GM12878 (cell line): ENCODE measurements at regions not wholly inside any gene's neighbourhood (a gene's known extent, or its start where the extent isn't known, plus 50 kb on each side); places are given as distances from the start of the nearest gene placed in this dataset.
A peak's percentile ranks its signal among the peaks of the same experiment; 100 is the strongest.

Experiments
- ATAC-seq: fragments of 200-7000 bp; cut with Tn5 transposase; 3 replicates; pipeline ENCODE4 v1.9.1; 2020; ENCODE audit warnings: mild to moderate bottlenecking, moderate library complexity
- BruUV-seq: library from RNA; stranded (reverse); fragments of 400-500 nt; replicated peaks from 2 replicates; lab custom pipeline; 2021; lab: Mats Ljungman, UMichigan
- CTCF ChIA-PET: fragments of 300-600 bp; sonication (Branson Sonifier 250); formaldehyde crosslinking; extraction: SDS; loops from one replicate; lab custom pipeline; 2021; ENCODE audit warnings: inconsistent platforms; lab: Yijun Ruan, JAX
- POLR2A ChIA-PET: fragments of 350-600 bp; formaldehyde crosslinking; extraction: SDS; loops from one replicate; lab custom pipeline; 2021; ENCODE audit warnings: inconsistent platforms; lab: Charles Lee
- RAD21 ChIA-PET: fragments of 300-600 bp; sonication (Branson Sonifier 250); formaldehyde crosslinking; loops from one replicate; lab custom pipeline; 2023; ENCODE audit warnings: antibody characterized with exemption; ENCODE audit not compliant: unreplicated experiment; lab: Charles Lee
- SMC1A ChIA-PET: fragments of 300-600 bp; sonication (Branson Sonifier 250); formaldehyde crosslinking; loops from one replicate; lab custom pipeline; 2023; ENCODE audit not compliant: unreplicated experiment, uncharacterized antibody; lab: Charles Lee
- DNase-seq: peaks from one replicate; pipeline ENCODE4 v3.0.0-alpha.2; 2011; ENCODE audit warnings: low read depth, low spot score
- FAIRE-seq: peaks from 3 replicates; lab custom pipeline; 2011; peaks lifted over from hg19 to GRCh38; lab: Jason Lieb, UNC
- H2AFZ ChIP-seq: 2 replicates; pipeline ENCODE4 v1.6.0; 2011; ENCODE audit warnings: low read depth, low read length, control low read depth; ENCODE audit not compliant: control insufficient read depth
- H3K27ac ChIP-seq: 2 replicates; pipeline ENCODE4 v1.5.1; 2011; ENCODE audit warnings: control low read depth; ENCODE audit not compliant: control insufficient read depth, insufficient read depth
- H3K27me3 ChIP-seq, 2 experiments: replicated peaks in 1 of 2; 2 replicates each; pipeline versions ENCODE4 v1.6.0 to v1.6.1; 2011; ENCODE audit warnings: low read length in 1 of 2; ENCODE audit not compliant: control insufficient read depth in 2 of 2, insufficient read depth in 2 of 2
- H3K36me3 ChIP-seq, 2 experiments: 2 replicates each; pipeline ENCODE4 v1.5.1; 2011; ENCODE audit warnings: low read length in 1 of 2; ENCODE audit not compliant: control insufficient read depth in 2 of 2, insufficient read depth in 2 of 2
- H3K4me1 ChIP-seq: 2 replicates; pipeline ENCODE4 v1.6.1; 2011; ENCODE audit warnings: mild to moderate bottlenecking, low read length, moderate library complexity, mixed read lengths; ENCODE audit not compliant: control insufficient read depth, insufficient read depth
- H3K4me2 ChIP-seq: 2 replicates; pipeline ENCODE4 v1.6.0; 2011; ENCODE audit warnings: control low read depth; ENCODE audit not compliant: control insufficient read depth, insufficient read depth
- H3K4me3 ChIP-seq: fragments of 200-600 bp; sonication (generic); 2 replicates; pipeline ENCODE4 v1.5.1; 2016
- H3K79me2 ChIP-seq: 2 replicates; pipeline ENCODE4 v1.6.0; 2011; ENCODE audit warnings: low read length; ENCODE audit not compliant: control insufficient read depth, insufficient read depth
- H3K9ac ChIP-seq: 2 replicates; pipeline ENCODE4 v1.8.0; 2011; ENCODE audit warnings: low read length, control low read depth, mixed read lengths; ENCODE audit not compliant: control insufficient read depth, insufficient read depth
- H3K9me3 ChIP-seq: replicated peaks from 3 replicates; pipeline ENCODE4 v1.5.1; 2011; ENCODE audit warnings: mild to moderate bottlenecking, low read length; ENCODE audit not compliant: control insufficient read depth, insufficient read depth
- H4K20me1 ChIP-seq: 2 replicates; pipeline ENCODE4 v1.6.0; 2011; ENCODE audit not compliant: control insufficient read depth, insufficient read depth
- EGR1 ChIP-seq, 2 experiments: IDR thresholded peaks; 1 replicate in 1 of 2; 2 replicates in 1 of 2; pipeline ENCODE4 v1.6.1; 2011 to 2012; ENCODE audit warnings: low read depth in 2 of 2, low read length in 2 of 2, borderline replicate concordance in 1 of 2, mild to moderate bottlenecking in 1 of 2, moderate library complexity in 1 of 2
- LARP7 ChIP-seq: fragments of 450-650 bp; IDR thresholded peaks from 2 replicates; pipeline ENCODE4 v1.6.1; 2017; ENCODE audit warnings: mild to moderate bottlenecking
- ZNF274 ChIP-seq: IDR thresholded peaks from one replicate; pipeline ENCODE4 v1.8.0; 2011; ENCODE audit not compliant: insufficient read length, insufficient read depth
- WGBS: methylation state at CpG from one replicate; pipeline ENCODE4 v1.1.6; 2016; ENCODE audit warnings: low lambda C conversion rate; ENCODE audit not compliant: insufficient replicate concordance, insufficient coverage; ENCODE audit errors: missing lambda C conversion rate; 5-methylcytosine and 5-hydroxymethylcytosine counted together
- in situ Hi-C: fragments of 300-500 bp; cut with MboI; formaldehyde crosslinking; loops from 9 replicates; pipeline ENCODE4 v1.14.3; 2018; ENCODE audit warnings: mixed read lengths
- intact Hi-C: fragments of 100-400 bp; cut with micrococcal nuclease; formaldehyde crosslinking; loops from one replicate; pipeline ENCODE4 v1.14.2; 2022; ENCODE audit not compliant: unreplicated experiment
- TF ChIP-seq, protein P1 (sequence below): fragments of 450-650 bp; conservative IDR thresholded peaks from 2 replicates; pipeline ENCODE4 v1.6.1; 2017; ENCODE audit warnings: mild to moderate bottlenecking, moderate library complexity
- TF ChIP-seq, protein P2 (sequence below): fragments of 450-650 bp; IDR thresholded peaks from 2 replicates; pipeline ENCODE4 v1.6.1; 2016; ENCODE audit warnings: mild to moderate bottlenecking
- TF ChIP-seq, protein P3 (sequence below): fragments of 450-650 bp; IDR thresholded peaks from 2 replicates; pipeline ENCODE4 v1.6.1; 2018; ENCODE audit warnings: borderline replicate concordance, mild to moderate bottlenecking; ENCODE audit not compliant: partially characterized antibody
- TF ChIP-seq, protein P4 (sequence below), 3 experiments: IDR thresholded peaks in 2 of 3; conservative IDR thresholded peaks in 1 of 3; 2 replicates each; pipeline ENCODE4 v1.5.1; 2011; ENCODE audit warnings: low read depth in 3 of 3, low read length in 3 of 3, mild to moderate bottlenecking in 3 of 3, control low read depth in 2 of 3, moderate library complexity in 2 of 3, inconsistent platforms in 1 of 3, mixed read lengths in 1 of 3; ENCODE audit not compliant: control insufficient read depth in 2 of 3, insufficient read depth in 1 of 3; ENCODE audit errors: extremely low read depth in 1 of 3

DNA sequence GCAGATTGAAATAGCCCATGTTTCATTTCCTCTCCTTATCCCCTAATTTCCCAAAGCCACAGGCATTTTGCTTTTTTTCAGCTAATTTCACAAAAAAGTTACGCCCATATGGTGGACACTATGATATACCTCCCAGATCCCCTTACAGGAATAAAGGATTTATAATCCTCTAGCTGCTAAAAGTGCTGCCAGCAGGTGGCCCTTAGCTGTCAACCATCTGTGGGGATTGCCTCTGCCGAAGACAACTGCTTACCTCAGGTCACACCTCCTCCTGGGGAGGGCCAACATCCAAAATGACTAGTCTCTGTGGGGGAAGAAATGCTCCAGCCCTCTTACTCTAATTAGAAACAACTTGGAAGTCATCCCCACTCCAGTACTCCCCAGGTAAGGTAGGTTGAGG lies 61.0 kb upstream of the EPB41L3 start:
- in situ Hi-C loops, result no loop called here

DNA sequence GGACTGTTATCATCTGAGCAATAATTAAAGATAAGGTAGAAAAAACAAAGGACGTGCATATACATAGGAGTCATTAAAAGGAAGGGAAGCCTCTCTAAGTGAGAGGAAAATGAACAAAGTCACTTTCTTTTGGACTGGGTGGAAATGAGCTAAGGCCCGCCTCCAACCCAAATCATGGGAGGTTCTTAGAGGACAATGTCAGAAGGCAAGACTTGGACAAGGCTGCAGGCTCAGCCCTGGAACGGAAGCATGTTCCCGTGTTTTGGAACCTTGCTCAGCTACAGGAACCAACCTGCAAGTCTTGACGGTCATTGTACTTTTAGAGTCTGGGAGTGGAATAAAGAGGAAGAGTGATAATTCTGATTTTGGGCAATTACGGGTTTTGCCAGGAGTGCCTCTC lies 59.4 kb upstream of the EPB41L3 start:
- H3K9me3 ChIP-seq, result no peaks in the 10 kb centered on the region
- POLR2A ChIA-PET, result no interaction called here
- TF ChIP-seq, protein P1, sequence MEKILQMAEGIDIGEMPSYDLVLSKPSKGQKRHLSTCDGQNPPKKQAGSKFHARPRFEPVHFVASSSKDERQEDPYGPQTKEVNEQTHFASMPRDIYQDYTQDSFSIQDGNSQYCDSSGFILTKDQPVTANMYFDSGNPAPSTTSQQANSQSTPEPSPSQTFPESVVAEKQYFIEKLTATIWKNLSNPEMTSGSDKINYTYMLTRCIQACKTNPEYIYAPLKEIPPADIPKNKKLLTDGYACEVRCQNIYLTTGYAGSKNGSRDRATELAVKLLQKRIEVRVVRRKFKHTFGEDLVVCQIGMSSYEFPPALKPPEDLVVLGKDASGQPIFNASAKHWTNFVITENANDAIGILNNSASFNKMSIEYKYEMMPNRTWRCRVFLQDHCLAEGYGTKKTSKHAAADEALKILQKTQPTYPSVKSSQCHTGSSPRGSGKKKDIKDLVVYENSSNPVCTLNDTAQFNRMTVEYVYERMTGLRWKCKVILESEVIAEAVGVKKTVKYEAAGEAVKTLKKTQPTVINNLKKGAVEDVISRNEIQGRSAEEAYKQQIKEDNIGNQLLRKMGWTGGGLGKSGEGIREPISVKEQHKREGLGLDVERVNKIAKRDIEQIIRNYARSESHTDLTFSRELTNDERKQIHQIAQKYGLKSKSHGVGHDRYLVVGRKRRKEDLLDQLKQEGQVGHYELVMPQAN, result no peak
- TF ChIP-seq, protein P2, sequence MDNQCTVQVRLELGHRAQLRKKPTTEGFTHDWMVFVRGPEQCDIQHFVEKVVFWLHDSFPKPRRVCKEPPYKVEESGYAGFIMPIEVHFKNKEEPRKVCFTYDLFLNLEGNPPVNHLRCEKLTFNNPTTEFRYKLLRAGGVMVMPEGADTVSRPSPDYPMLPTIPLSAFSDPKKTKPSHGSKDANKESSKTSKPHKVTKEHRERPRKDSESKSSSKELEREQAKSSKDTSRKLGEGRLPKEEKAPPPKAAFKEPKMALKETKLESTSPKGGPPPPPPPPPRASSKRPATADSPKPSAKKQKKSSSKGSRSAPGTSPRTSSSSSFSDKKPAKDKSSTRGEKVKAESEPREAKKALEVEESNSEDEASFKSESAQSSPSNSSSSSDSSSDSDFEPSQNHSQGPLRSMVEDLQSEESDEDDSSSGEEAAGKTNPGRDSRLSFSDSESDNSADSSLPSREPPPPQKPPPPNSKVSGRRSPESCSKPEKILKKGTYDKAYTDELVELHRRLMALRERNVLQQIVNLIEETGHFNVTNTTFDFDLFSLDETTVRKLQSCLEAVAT, result no peak
- TF ChIP-seq EGR1 (IDR thresholded peaks at IDR 0.05; ENCODE audit: borderline replicate concordance in 1 of 2, low read depth in 2 of 2, low read length in 2 of 2) (no peak), ZNF274 (no peak)
- TF ChIP-seq, protein P3, sequence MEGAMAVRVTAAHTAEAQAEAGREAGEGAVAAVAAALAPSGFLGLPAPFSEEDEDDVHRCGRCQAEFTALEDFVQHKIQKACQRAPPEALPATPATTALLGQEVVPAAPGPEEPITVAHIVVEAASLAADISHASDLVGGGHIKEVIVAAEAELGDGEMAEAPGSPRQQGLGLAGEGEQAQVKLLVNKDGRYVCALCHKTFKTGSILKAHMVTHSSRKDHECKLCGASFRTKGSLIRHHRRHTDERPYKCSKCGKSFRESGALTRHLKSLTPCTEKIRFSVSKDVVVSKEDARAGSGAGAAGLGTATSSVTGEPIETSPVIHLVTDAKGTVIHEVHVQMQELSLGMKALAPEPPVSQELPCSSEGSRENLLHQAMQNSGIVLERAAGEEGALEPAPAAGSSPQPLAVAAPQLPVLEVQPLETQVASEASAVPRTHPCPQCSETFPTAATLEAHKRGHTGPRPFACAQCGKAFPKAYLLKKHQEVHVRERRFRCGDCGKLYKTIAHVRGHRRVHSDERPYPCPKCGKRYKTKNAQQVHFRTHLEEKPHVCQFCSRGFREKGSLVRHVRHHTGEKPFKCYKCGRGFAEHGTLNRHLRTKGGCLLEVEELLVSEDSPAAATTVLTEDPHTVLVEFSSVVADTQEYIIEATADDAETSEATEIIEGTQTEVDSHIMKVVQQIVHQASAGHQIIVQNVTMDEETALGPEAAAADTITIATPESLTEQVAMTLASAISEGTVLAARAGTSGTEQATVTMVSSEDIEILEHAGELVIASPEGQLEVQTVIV, result no peak

More for the DNA sequence above, 61.0 kb upstream of the EPB41L3 start:
- FAIRE-seq (no peak), ATAC-seq (no peak), DNase-seq (no peak)
- ChIA-PET CTCF (no interaction called here), RAD21 (no interaction called here), POLR2A (no interaction called here), SMC1A (no interaction called here)
- Histone ChIP-seq H2AFZ (no peak overlapping the region), H3K27ac (no peak overlapping the region), H3K36me3 (no peaks in the 10 kb centered on the region), H4K20me1 (no peaks in the 10 kb centered on the region), H3K4me1 (no peaks in the 10 kb centered on the region), H3K4me3 (no peak overlapping the region), H3K9ac (no peak overlapping the region), H3K27me3 (no peaks in the 10 kb centered on the region), H3K9me3 (no peaks in the 10 kb centered on the region), H3K4me2 (no peak overlapping the region), H3K79me2 (no peaks in the 10 kb centered on the region)
- TF ChIP-seq, protein P4, sequence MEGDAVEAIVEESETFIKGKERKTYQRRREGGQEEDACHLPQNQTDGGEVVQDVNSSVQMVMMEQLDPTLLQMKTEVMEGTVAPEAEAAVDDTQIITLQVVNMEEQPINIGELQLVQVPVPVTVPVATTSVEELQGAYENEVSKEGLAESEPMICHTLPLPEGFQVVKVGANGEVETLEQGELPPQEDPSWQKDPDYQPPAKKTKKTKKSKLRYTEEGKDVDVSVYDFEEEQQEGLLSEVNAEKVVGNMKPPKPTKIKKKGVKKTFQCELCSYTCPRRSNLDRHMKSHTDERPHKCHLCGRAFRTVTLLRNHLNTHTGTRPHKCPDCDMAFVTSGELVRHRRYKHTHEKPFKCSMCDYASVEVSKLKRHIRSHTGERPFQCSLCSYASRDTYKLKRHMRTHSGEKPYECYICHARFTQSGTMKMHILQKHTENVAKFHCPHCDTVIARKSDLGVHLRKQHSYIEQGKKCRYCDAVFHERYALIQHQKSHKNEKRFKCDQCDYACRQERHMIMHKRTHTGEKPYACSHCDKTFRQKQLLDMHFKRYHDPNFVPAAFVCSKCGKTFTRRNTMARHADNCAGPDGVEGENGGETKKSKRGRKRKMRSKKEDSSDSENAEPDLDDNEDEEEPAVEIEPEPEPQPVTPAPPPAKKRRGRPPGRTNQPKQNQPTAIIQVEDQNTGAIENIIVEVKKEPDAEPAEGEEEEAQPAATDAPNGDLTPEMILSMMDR (IDR thresholded peaks at IDR 0.05 in 2 of 3, conservative IDR thresholded peaks at IDR 0.05 in 1 of 3; ENCODE audit: control insufficient read depth in 2 of 3, extremely low read depth in 1 of 3, insufficient read depth in 1 of 3, low read depth in 3 of 3, low read length in 3 of 3), result 0 out of 6 replicates have a peak, but pooled peaks of 1 of the 3 experiments have one; percentile 3
- no peak for TF ChIP-seq LARP7
- intact Hi-C loops, result loop anchor here (10.0 kb wide), 1 partner anchor 240 kb away; no protein-coding TSS in a partner anchor
- no TSS peak for BruUV-seq
- 0% methylated on average over 2 of the region's 2 CpGs for WGBS

More for the DNA sequence above, 59.4 kb upstream of the EPB41L3 start:
- no peaks in the 10 kb centered on the region; a peak in 1 of 4 replicates for H3K27me3 ChIP-seq
- WGBS, result 44% methylated on average over 6 of the region's 6 CpGs
- H3K4me3 ChIP-seq, result no peak overlapping the region
- no peak overlapping the region for H3K9ac ChIP-seq
- DNase-seq (no peak), FAIRE-seq (no peak), ATAC-seq (no peak)
- no peaks in the 10 kb centered on the region for H3K79me2 ChIP-seq
- BruUV-seq, result no TSS peak
- CTCF ChIA-PET, result no interaction called here
- intact Hi-C loops (loop anchor here (10.0 kb wide), 1 partner anchor 242 kb away; no protein-coding TSS in a partner anchor), in situ Hi-C loops (no loop called here)
- no peak overlapping the region for H2AFZ ChIP-seq
- H3K27ac ChIP-seq, result no peak overlapping the region
- H3K36me3 ChIP-seq, result no peaks in the 10 kb centered on the region
- SMC1A ChIA-PET, result no interaction called here
- H3K4me1 ChIP-seq, result no peaks in the 10 kb centered on the region
- RAD21 ChIA-PET, result no interaction called here
- H3K4me2 ChIP-seq, result no peak overlapping the region
- H4K20me1 ChIP-seq, result no peaks in the 10 kb centered on the region
